GM12878 (cell line): ENCODE measurements at regions not wholly inside any gene's neighbourhood (a gene's known extent, or its start where the extent isn't known, plus 50 kb on each side); places are given as distances from the start of the nearest gene placed in this dataset.

ENCODE experiments used
- ATAC-seq: fragments of 200-7000 bp; cut with Tn5 transposase; 3 replicates; pipeline ENCODE4 v1.9.1; 2020; ENCODE audit warnings: mild to moderate bottlenecking, moderate library complexity
- BruUV-seq: library from RNA; stranded (reverse); fragments of 400-500 nt; replicated peaks from 2 replicates; lab custom pipeline; 2021; lab: Mats Ljungman, UMichigan
- CTCF ChIA-PET: fragments of 300-600 bp; sonication (Branson Sonifier 250); formaldehyde crosslinking; extraction: SDS; loops from one replicate; lab custom pipeline; 2021; ENCODE audit warnings: inconsistent platforms; lab: Yijun Ruan, JAX
- POLR2A ChIA-PET: fragments of 350-600 bp; formaldehyde crosslinking; extraction: SDS; loops from one replicate; lab custom pipeline; 2021; ENCODE audit warnings: inconsistent platforms; lab: Charles Lee
- RAD21 ChIA-PET: fragments of 300-600 bp; sonication (Branson Sonifier 250); formaldehyde crosslinking; loops from one replicate; lab custom pipeline; 2023; ENCODE audit warnings: antibody characterized with exemption; ENCODE audit not compliant: unreplicated experiment; lab: Charles Lee
- SMC1A ChIA-PET: fragments of 300-600 bp; sonication (Branson Sonifier 250); formaldehyde crosslinking; loops from one replicate; lab custom pipeline; 2023; ENCODE audit not compliant: unreplicated experiment, uncharacterized antibody; lab: Charles Lee
- DNase-seq: peaks from one replicate; pipeline ENCODE4 v3.0.0-alpha.2; 2011; ENCODE audit warnings: low read depth, low spot score
- FAIRE-seq: peaks from 3 replicates; lab custom pipeline; 2011; peaks lifted over from hg19 to GRCh38; lab: Jason Lieb, UNC
- H2AFZ ChIP-seq: 2 replicates; pipeline ENCODE4 v1.6.0; 2011; ENCODE audit warnings: low read depth, low read length, control low read depth; ENCODE audit not compliant: control insufficient read depth
- H3K27ac ChIP-seq: 2 replicates; pipeline ENCODE4 v1.5.1; 2011; ENCODE audit warnings: control low read depth; ENCODE audit not compliant: control insufficient read depth, insufficient read depth
- H3K27me3 ChIP-seq, 2 experiments: replicated peaks in 1 of 2; 2 replicates each; pipeline versions ENCODE4 v1.6.0 to v1.6.1; 2011; ENCODE audit warnings: low read length in 1 of 2; ENCODE audit not compliant: control insufficient read depth in 2 of 2, insufficient read depth in 2 of 2
- H3K36me3 ChIP-seq, 2 experiments: 2 replicates each; pipeline ENCODE4 v1.5.1; 2011; ENCODE audit warnings: low read length in 1 of 2; ENCODE audit not compliant: control insufficient read depth in 2 of 2, insufficient read depth in 2 of 2
- H3K4me1 ChIP-seq: 2 replicates; pipeline ENCODE4 v1.6.1; 2011; ENCODE audit warnings: mild to moderate bottlenecking, low read length, moderate library complexity, mixed read lengths; ENCODE audit not compliant: control insufficient read depth, insufficient read depth
- H3K4me2 ChIP-seq: 2 replicates; pipeline ENCODE4 v1.6.0; 2011; ENCODE audit warnings: control low read depth; ENCODE audit not compliant: control insufficient read depth, insufficient read depth
- H3K4me3 ChIP-seq: fragments of 200-600 bp; sonication (generic); 2 replicates; pipeline ENCODE4 v1.5.1; 2016
- H3K79me2 ChIP-seq: 2 replicates; pipeline ENCODE4 v1.6.0; 2011; ENCODE audit warnings: low read length; ENCODE audit not compliant: control insufficient read depth, insufficient read depth
- H3K9ac ChIP-seq: 2 replicates; pipeline ENCODE4 v1.8.0; 2011; ENCODE audit warnings: low read length, control low read depth, mixed read lengths; ENCODE audit not compliant: control insufficient read depth, insufficient read depth
- H3K9me3 ChIP-seq: replicated peaks from 3 replicates; pipeline ENCODE4 v1.5.1; 2011; ENCODE audit warnings: mild to moderate bottlenecking, low read length; ENCODE audit not compliant: control insufficient read depth, insufficient read depth
- H4K20me1 ChIP-seq: 2 replicates; pipeline ENCODE4 v1.6.0; 2011; ENCODE audit not compliant: control insufficient read depth, insufficient read depth
- ASH2L ChIP-seq: fragments of 300-600, 200-600 bp; sonication (generic); IDR thresholded peaks from 2 replicates; pipeline ENCODE4 v1.6.1; 2017; ENCODE audit warnings: low read depth, mild to moderate bottlenecking, borderline replicate concordance
- CEBPB ChIP-seq, 2 experiments: fragments of 150-350 bp in 1 of 2; IDR thresholded peaks; 2 replicates each; pipeline ENCODE4 v1.6.1; 2012 to 2014; ENCODE audit warnings: low read depth in 2 of 2, low read length in 2 of 2, borderline replicate concordance in 1 of 2, inconsistent platforms in 1 of 2
- CREB1 ChIP-seq: IDR thresholded peaks from 2 replicates; pipeline ENCODE4 v1.6.1; 2012; ENCODE audit warnings: low read depth, mild to moderate bottlenecking, inconsistent platforms
- ZNF274 ChIP-seq: IDR thresholded peaks from one replicate; pipeline ENCODE4 v1.8.0; 2011; ENCODE audit not compliant: insufficient read length, insufficient read depth
- ZNF592 ChIP-seq: fragments of 450-650 bp; IDR thresholded peaks from 2 replicates; pipeline ENCODE4 v1.6.1; 2017; ENCODE audit warnings: mild to moderate bottlenecking, moderate library complexity
- WGBS: methylation state at CpG from one replicate; pipeline ENCODE4 v1.1.6; 2016; ENCODE audit warnings: low lambda C conversion rate; ENCODE audit not compliant: insufficient replicate concordance, insufficient coverage; ENCODE audit errors: missing lambda C conversion rate; 5-methylcytosine and 5-hydroxymethylcytosine counted together
- in situ Hi-C: fragments of 300-500 bp; cut with MboI; formaldehyde crosslinking; loops from 9 replicates; pipeline ENCODE4 v1.14.3; 2018; ENCODE audit warnings: mixed read lengths
- intact Hi-C: fragments of 100-400 bp; cut with micrococcal nuclease; formaldehyde crosslinking; loops from one replicate; pipeline ENCODE4 v1.14.2; 2022; ENCODE audit not compliant: unreplicated experiment
- TF ChIP-seq, protein P1 (sequence below): IDR thresholded peaks from 2 replicates; pipeline ENCODE4 v1.6.1; 2012; ENCODE audit warnings: low read depth, low read length, improper control_type of control experiment

GRCh38 chr10:130696870-130697269, 560.7 kb downstream of the GLRX3 start (continued):
- TF ChIP-seq CEBPB (IDR thresholded peaks at IDR 0.05; ENCODE audit: borderline replicate concordance in 1 of 2, low read depth in 2 of 2, low read length in 2 of 2) = no peak
- TF ChIP-seq ASH2L = no peak
- no peak for TF ChIP-seq ZNF274
- TF ChIP-seq ZNF592 = no peak

- CTCF ChIA-PET = no interaction called here
- Histone ChIP-seq H3K9ac (no peak overlapping the region), H3K27ac (no peak overlapping the region), H3K4me2 (no peak overlapping the region), H3K27me3 (no peaks in the 10 kb centered on the region), H3K4me1 (no peaks in the 10 kb centered on the region), H3K36me3 (no peaks in the 10 kb centered on the region), H4K20me1 (no peaks in the 10 kb centered on the region), H3K9me3 (no peaks in the 10 kb centered on the region), H2AFZ (no peak overlapping the region), H3K79me2 (no peaks in the 10 kb centered on the region), H3K4me3 (no peak overlapping the region)
- no TSS peak for BruUV-seq
- in situ Hi-C loops (no loop called here), intact Hi-C loops (no loop called here)
- RAD21 ChIA-PET = no interaction called here
- ATAC-seq (no peak), DNase-seq (no peak), FAIRE-seq (no peak)
- POLR2A ChIA-PET = no interaction called here
- 30% methylated on average over 7 of the region's 7 CpGs for WGBS
- SMC1A ChIA-PET = no interaction called here
- TF ChIP-seq CREB1 = no peak
- TF ChIP-seq, protein P1, sequence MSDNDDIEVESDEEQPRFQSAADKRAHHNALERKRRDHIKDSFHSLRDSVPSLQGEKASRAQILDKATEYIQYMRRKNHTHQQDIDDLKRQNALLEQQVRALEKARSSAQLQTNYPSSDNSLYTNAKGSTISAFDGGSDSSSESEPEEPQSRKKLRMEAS = no peak
- TF ChIP-seq, all 136 proteins: peak for 0
Measured at GRCh38 chr10:130707389-130707979, 571.3 kb downstream of the GLRX3 start.
